H9 (cell line): ENCODE measurements at regions not wholly inside any gene's neighbourhood (a gene's known extent, or its start where the extent isn't known, plus 50 kb on each side); places are given as distances from the start of the nearest gene placed in this dataset.

Experiments
- DNase-seq: peaks from one replicate; pipeline ENCODE4 v3.0.0-alpha.2; 2017
- H2AFZ ChIP-seq: one replicate; pipeline ENCODE4 v1.6.1; 2013; ENCODE audit warnings: mild to moderate bottlenecking, low read length, control low read depth, moderate library complexity
- H2AK5ac ChIP-seq: 2 replicates; pipeline ENCODE4 v1.6.1; 2013; ENCODE audit warnings: low read length, control low read depth, mixed read lengths; ENCODE audit not compliant: insufficient read length
- H2BK120ac ChIP-seq: one replicate; pipeline ENCODE4 v1.6.1; 2013; ENCODE audit warnings: low read depth, mild to moderate bottlenecking, low read length, control low read depth, inconsistent platforms; ENCODE audit not compliant: poor library complexity, severe bottlenecking
- H2BK12ac ChIP-seq: 2 replicates; pipeline ENCODE4 v1.6.1; 2013; ENCODE audit warnings: low read length, control low read depth, mixed read lengths, low read depth; ENCODE audit not compliant: insufficient read length
- H2BK15ac ChIP-seq: 2 replicates; pipeline ENCODE4 v1.6.1; 2013; ENCODE audit warnings: low read depth, low read length, control low read depth
- H2BK20ac ChIP-seq: one replicate; pipeline ENCODE4 v1.6.1; 2013; ENCODE audit warnings: low read depth, mild to moderate bottlenecking, low read length, control low read depth, inconsistent platforms; ENCODE audit not compliant: poor library complexity, severe bottlenecking
- H2BK5ac ChIP-seq: 2 replicates; pipeline ENCODE4 v1.6.1; 2013; ENCODE audit warnings: low read length, control low read depth, mixed read lengths; ENCODE audit not compliant: insufficient read length
- H3K14ac ChIP-seq: 2 replicates; pipeline ENCODE4 v1.6.1; 2013; ENCODE audit warnings: low read length, control low read depth; ENCODE audit not compliant: insufficient read depth
- H3K18ac ChIP-seq: 2 replicates; pipeline ENCODE4 v1.6.1; 2013; ENCODE audit warnings: low read depth, mild to moderate bottlenecking, mixed read lengths, low read length, control low read depth; ENCODE audit not compliant: insufficient read length
- H3K23ac ChIP-seq: 2 replicates; pipeline ENCODE4 v1.6.1; 2013; ENCODE audit warnings: low read length, control low read depth, mixed read lengths, low read depth; ENCODE audit not compliant: insufficient read length
- H3K23me2 ChIP-seq: 2 replicates; pipeline ENCODE4 v1.6.1; 2013; ENCODE audit warnings: low read depth, mild to moderate bottlenecking, mixed read lengths, low read length, control low read depth; ENCODE audit not compliant: insufficient read length, poor library complexity, severe bottlenecking
- H3K27ac ChIP-seq: 2 replicates; pipeline ENCODE4 v1.5.1; 2013; ENCODE audit warnings: low read length, control low read depth, mixed read lengths, low read depth; ENCODE audit not compliant: insufficient read length
- H3K27me3 ChIP-seq: 2 replicates; pipeline ENCODE4 v1.6.1; 2013; ENCODE audit warnings: low read length, control low read depth, inconsistent platforms; ENCODE audit not compliant: insufficient read depth
- H3K4ac ChIP-seq: 2 replicates; pipeline ENCODE4 v1.6.1; 2013; ENCODE audit warnings: low read depth, mild to moderate bottlenecking, control low read depth, inconsistent platforms, low read length, moderate library complexity
- H3K4me1 ChIP-seq: 2 replicates; pipeline ENCODE4 v1.6.1; 2013; ENCODE audit warnings: low read length, control low read depth, inconsistent platforms; ENCODE audit not compliant: insufficient read depth
- H3K4me2 ChIP-seq: 2 replicates; pipeline ENCODE4 v1.6.1; 2013; ENCODE audit warnings: low read length, control low read depth, mixed read lengths; ENCODE audit not compliant: insufficient read length, insufficient read depth
- H3K56ac ChIP-seq: 2 replicates; pipeline ENCODE4 v1.6.1; 2013; ENCODE audit warnings: low read depth, mild to moderate bottlenecking, mixed read lengths, low read length, control low read depth; ENCODE audit not compliant: insufficient read length
- H3K79me1 ChIP-seq: 2 replicates; pipeline ENCODE4 v1.6.1; 2013; ENCODE audit warnings: low read depth, mild to moderate bottlenecking, moderate library complexity, low read length, control low read depth, inconsistent platforms; ENCODE audit not compliant: insufficient read depth, poor library complexity, severe bottlenecking
- H3K79me2 ChIP-seq: 2 replicates; pipeline ENCODE4 v1.6.1; 2013; ENCODE audit warnings: low read length, control low read depth, inconsistent platforms; ENCODE audit not compliant: insufficient read depth
- H3K9ac ChIP-seq: 2 replicates; pipeline ENCODE4 v1.6.1; 2013; ENCODE audit warnings: low read length, control low read depth, mixed read lengths; ENCODE audit not compliant: insufficient read length; ENCODE audit errors: extremely low read depth
- H3K9me3 ChIP-seq: one replicate; pipeline ENCODE4 v1.6.1; 2013; ENCODE audit warnings: low read depth, low read length, inconsistent platforms; ENCODE audit not compliant: control insufficient read depth
- H3T11ph ChIP-seq: one replicate; pipeline ENCODE4 v1.6.1; 2013; ENCODE audit warnings: mild to moderate bottlenecking, low read length, control low read depth, inconsistent platforms
- H4K20me1 ChIP-seq: one replicate; pipeline ENCODE4 v1.6.1; 2013; ENCODE audit not compliant: control insufficient read depth, insufficient read length, insufficient read depth
- H4K5ac ChIP-seq: 2 replicates; pipeline ENCODE4 v1.6.1; 2013; ENCODE audit warnings: low read depth, mild to moderate bottlenecking, mixed read lengths, low read length, control low read depth; ENCODE audit not compliant: insufficient read length
- H4K8ac ChIP-seq: replicated peaks from 2 replicates; pipeline ENCODE4 v1.6.1; 2013; ENCODE audit warnings: low read length, control low read depth, mixed read lengths, low read depth; ENCODE audit not compliant: insufficient read length
- H4K91ac ChIP-seq: 2 replicates; pipeline ENCODE4 v1.6.1; 2013; ENCODE audit warnings: low read depth, mild to moderate bottlenecking, moderate library complexity, mixed read lengths, low read length, control low read depth; ENCODE audit not compliant: insufficient read length
- H3K27ac Mint-ChIP-seq, 3 experiments: 2 replicates in 2 of 3; 3 replicates in 1 of 3; pipeline ENCODE4 v1.8.0; 2020 to 2021; ENCODE audit warnings: mixed read lengths in 3 of 3, mild to moderate bottlenecking in 1 of 3, moderate library complexity in 1 of 3
- H3K27me3 Mint-ChIP-seq: 2 replicates; pipeline ENCODE4 v1.8.0; 2021; ENCODE audit warnings: low read depth, mild to moderate bottlenecking, moderate library complexity, mixed read lengths
- H3K36me3 Mint-ChIP-seq, 3 experiments: 2 replicates in 2 of 3; 3 replicates in 1 of 3; pipeline ENCODE4 v1.8.0; 2020 to 2021; ENCODE audit warnings: low read depth in 3 of 3, mixed read lengths in 3 of 3; ENCODE audit not compliant: insufficient read depth in 1 of 3
- H3K4me1 Mint-ChIP-seq, 2 experiments: 2 replicates each; pipeline ENCODE4 v1.8.0; 2020; ENCODE audit warnings: mixed read lengths in 2 of 2
- H3K4me3 Mint-ChIP-seq, 2 experiments: 2 replicates in 1 of 2; 3 replicates in 1 of 2; pipeline ENCODE4 v1.8.0; 2020 to 2021; ENCODE audit warnings: mild to moderate bottlenecking in 2 of 2, mixed read lengths in 2 of 2, moderate library complexity in 1 of 2
- H3K9me3 Mint-ChIP-seq, 2 experiments: 2 replicates in 1 of 2; 3 replicates in 1 of 2; pipeline ENCODE4 v1.8.0; 2020; ENCODE audit warnings: mild to moderate bottlenecking in 2 of 2, mixed read lengths in 2 of 2, moderate library complexity in 1 of 2
- WGBS: extraction: QIAGEN DNeasy Blood & Tissue Kit; methylation state at CpG from one replicate; pipeline ENCODE4 v1.1.7; 2013; ENCODE audit warnings: missing lambda C conversion rate, low lambda C conversion rate, mixed read lengths; ENCODE audit not compliant: insufficient read length; ENCODE audit errors: extremely low coverage; 5-methylcytosine and 5-hydroxymethylcytosine counted together
- TF ChIP-seq, protein P1 (sequence below): fragments of 200-600 bp; sonication (generic); conservative IDR thresholded peaks from 3 replicates; pipeline ENCODE4 v1.8.0; 2021; ENCODE audit warnings: antibody characterized with exemption, mild to moderate bottlenecking

DNA sequence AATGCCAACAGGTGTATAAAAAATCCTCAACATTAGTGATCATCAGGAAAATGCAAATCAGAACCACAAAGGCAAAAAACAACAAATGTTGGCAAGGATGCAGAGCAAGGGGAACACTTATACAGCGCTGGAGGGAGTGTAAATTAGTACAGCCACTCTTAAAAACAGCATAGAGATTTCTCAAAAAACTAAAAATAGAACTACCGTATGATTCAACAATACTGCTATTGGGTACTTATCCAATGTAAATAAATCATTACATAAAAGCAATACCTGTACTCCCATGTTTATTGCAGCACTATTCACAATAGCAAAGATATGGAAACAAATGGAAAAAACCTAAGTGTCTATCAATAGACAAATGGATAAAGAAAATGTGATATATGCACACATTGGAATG is 171.3 kb downstream of the SLC7A11 start:
- Mint-ChIP-seq H3K4me1 (0 out of 4 replicates have a peak, but pooled peaks cover 0 to 3% of the 10 kb centered on the region in 2 experiments), H3K27me3 (no peaks in the 10 kb centered on the region), H3K36me3 (no peaks in the 10 kb centered on the region), H3K4me3 (no peak overlapping the region), H3K9me3 (no peaks in the 10 kb centered on the region), H3K27ac (no peak overlapping the region)
- Histone ChIP-seq H3K14ac (no peak overlapping the region), H4K91ac (no peak overlapping the region), H2BK15ac (no peak overlapping the region), H3K56ac (no peak overlapping the region), H4K8ac (no peak overlapping the region), H3K79me1 (no peaks in the 10 kb centered on the region), H3K9me3 (no peaks in the 10 kb centered on the region), H3K23ac (no peak overlapping the region), H3T11ph (no peak overlapping the region), H4K20me1 (no peaks in the 10 kb centered on the region), H3K4me1 (no peaks in the 10 kb centered on the region), H2BK5ac (no peak overlapping the region), H3K9ac (no peak overlapping the region), H4K5ac (no peak overlapping the region), H3K18ac (no peak overlapping the region), H3K79me2 (no peaks in the 10 kb centered on the region), H2BK20ac (no peak overlapping the region), H2BK120ac (no peak overlapping the region), H3K27ac (no peak overlapping the region), H3K23me2 (no peaks in the 10 kb centered on the region), H2BK12ac (no peak overlapping the region), H2AFZ (no peak overlapping the region), H3K4me2 (no peak overlapping the region), H3K4ac (no peak overlapping the region), H2AK5ac (no peak overlapping the region), H3K27me3 (no peaks in the 10 kb centered on the region)
- no CpG with 5 or more reads among the region's 2 CpGs for WGBS
- no peak for DNase-seq
- TF ChIP-seq, protein P1, sequence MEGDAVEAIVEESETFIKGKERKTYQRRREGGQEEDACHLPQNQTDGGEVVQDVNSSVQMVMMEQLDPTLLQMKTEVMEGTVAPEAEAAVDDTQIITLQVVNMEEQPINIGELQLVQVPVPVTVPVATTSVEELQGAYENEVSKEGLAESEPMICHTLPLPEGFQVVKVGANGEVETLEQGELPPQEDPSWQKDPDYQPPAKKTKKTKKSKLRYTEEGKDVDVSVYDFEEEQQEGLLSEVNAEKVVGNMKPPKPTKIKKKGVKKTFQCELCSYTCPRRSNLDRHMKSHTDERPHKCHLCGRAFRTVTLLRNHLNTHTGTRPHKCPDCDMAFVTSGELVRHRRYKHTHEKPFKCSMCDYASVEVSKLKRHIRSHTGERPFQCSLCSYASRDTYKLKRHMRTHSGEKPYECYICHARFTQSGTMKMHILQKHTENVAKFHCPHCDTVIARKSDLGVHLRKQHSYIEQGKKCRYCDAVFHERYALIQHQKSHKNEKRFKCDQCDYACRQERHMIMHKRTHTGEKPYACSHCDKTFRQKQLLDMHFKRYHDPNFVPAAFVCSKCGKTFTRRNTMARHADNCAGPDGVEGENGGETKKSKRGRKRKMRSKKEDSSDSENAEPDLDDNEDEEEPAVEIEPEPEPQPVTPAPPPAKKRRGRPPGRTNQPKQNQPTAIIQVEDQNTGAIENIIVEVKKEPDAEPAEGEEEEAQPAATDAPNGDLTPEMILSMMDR, result no peak
